Activated CD8-positive, alpha-beta memory T cell treated with anti-CD3 and anti-CD28 coated beads, Interleukin-2, amount 10 ng/mL, durations not matched to agents 7 days and 5 days (primary cell): ENCODE measurements at regions not wholly inside any gene's neighbourhood (a gene's known extent, or its start where the extent isn't known, plus 50 kb on each side); places are given as distances from the start of the nearest gene placed in this dataset.

Experiments used
- ATAC-seq: fragments of 150-1000 bp; cut with Tn5 transposase; one replicate; pipeline ENCODE4 v1.10.0; 2021; ENCODE audit warnings: moderate library complexity
- CTCF ChIA-PET: fragments of 350-600 bp; sonication (Branson Sonifier 250); formaldehyde crosslinking; loops from one replicate; lab custom pipeline; 2021; ENCODE audit warnings: antibody characterized with exemption; lab: Charles Lee
- DNase-seq: peaks from one replicate; pipeline ENCODE4 v3.0.0-alpha.2; 2020
- H3K27ac Mint-ChIP-seq: one replicate; pipeline ENCODE4 v1.8.0; 2021; ENCODE audit warnings: mild to moderate bottlenecking, mixed read lengths
- H3K27me3 Mint-ChIP-seq: one replicate; pipeline ENCODE4 v1.8.0; 2021; ENCODE audit warnings: mixed read lengths
- H3K36me3 Mint-ChIP-seq: one replicate; pipeline ENCODE4 v1.8.0; 2021; ENCODE audit warnings: mild to moderate bottlenecking, mixed read lengths
- H3K4me1 Mint-ChIP-seq: one replicate; pipeline ENCODE4 v1.8.0; 2021; ENCODE audit warnings: mixed read lengths
- H3K4me3 Mint-ChIP-seq: one replicate; pipeline ENCODE4 v1.8.0; 2021; ENCODE audit warnings: mild to moderate bottlenecking, moderate library complexity, mixed read lengths
- H3K9me3 Mint-ChIP-seq: one replicate; pipeline ENCODE4 v1.8.0; 2022; ENCODE audit warnings: low read depth, mixed read lengths

- Mint-ChIP-seq H3K27me3 (no peaks in the 10 kb centered on the region), H3K4me3 (no peak overlapping the region), H3K27ac (no peak overlapping the region), H3K4me1 (no peaks in the 10 kb centered on the region), H3K36me3 (no peaks in the 10 kb centered on the region), H3K9me3 (peaks cover 8% of the 10 kb centered on the region)
- no peak for DNase-seq
- no peak for ATAC-seq
- CTCF ChIA-PET, result no interaction called here
Measured at GRCh38 chr3:117632191-117632590, 922.6 kb downstream of the TUSC7 start.

DNA sequence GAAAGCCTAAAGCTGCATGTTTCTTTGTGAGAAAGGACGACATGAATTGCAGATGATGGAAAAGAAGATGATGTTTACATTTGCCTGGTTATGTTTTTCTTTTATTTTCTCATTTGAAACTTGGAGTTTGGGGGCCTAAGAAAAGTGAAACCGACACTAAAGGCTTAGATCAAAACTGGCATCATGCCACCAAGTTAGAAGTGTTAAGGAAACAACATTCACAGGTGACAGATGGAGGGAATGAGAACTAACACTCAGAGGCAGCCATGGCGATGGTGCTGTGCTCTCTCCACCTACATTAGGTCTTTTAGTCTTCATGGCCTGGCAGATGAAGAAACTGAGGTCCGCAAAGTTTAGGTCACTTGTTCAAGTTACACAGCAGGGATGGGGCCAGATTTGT lies 923.6 kb downstream of the TUSC7 start:
- no peak for ATAC-seq
- H3K4me3 Mint-ChIP-seq, result no peak overlapping the region
- no peak for DNase-seq
- no peaks in the 10 kb centered on the region for H3K36me3 Mint-ChIP-seq
- no peaks in the 10 kb centered on the region for H3K4me1 Mint-ChIP-seq
- peaks cover 8% of the 10 kb centered on the region for H3K9me3 Mint-ChIP-seq
- H3K27me3 Mint-ChIP-seq, result no peaks in the 10 kb centered on the region
- H3K27ac Mint-ChIP-seq, result no peak overlapping the region
- CTCF ChIA-PET, result no interaction called here

GRCh38 chr3:117637666-117638065 lies 928.1 kb downstream of the TUSC7 start:
- no peaks in the 10 kb centered on the region for H3K27me3 Mint-ChIP-seq
- DNase-seq (no peak), ATAC-seq (no peak)
- H3K9me3 Mint-ChIP-seq, result peaks cover 8% of the 10 kb centered on the region
- H3K4me1 Mint-ChIP-seq, result no peaks in the 10 kb centered on the region
- no peak overlapping the region for H3K27ac Mint-ChIP-seq
- no peaks in the 10 kb centered on the region for H3K36me3 Mint-ChIP-seq
- no peak overlapping the region for H3K4me3 Mint-ChIP-seq
- CTCF ChIA-PET, result no interaction called here

DNA sequence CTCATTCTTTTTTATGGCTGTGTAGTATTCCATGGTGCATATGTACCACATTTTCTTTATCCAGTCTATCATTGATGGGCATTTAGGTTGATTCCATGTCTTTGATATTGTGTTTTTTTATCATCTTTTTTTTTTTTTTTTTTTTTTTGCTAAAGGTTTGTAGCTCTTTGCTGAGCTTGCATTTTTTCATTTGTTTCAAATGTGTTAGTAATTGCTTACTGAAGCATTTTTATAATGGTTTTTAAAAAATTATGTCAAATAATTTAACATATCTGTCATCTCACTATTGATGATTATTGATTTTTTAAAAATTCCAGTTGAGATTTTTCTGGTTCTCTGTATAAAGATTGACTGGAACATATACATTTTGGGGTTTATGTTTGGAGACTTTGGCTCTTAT lies 934.6 kb downstream of the TUSC7 start:
- no peak overlapping the region for H3K27ac Mint-ChIP-seq
- no peak overlapping the region for H3K4me3 Mint-ChIP-seq
- no peaks in the 10 kb centered on the region for H3K27me3 Mint-ChIP-seq
- H3K4me1 Mint-ChIP-seq, result no peaks in the 10 kb centered on the region
- H3K9me3 Mint-ChIP-seq, result peaks cover 3% of the 10 kb centered on the region
- DNase-seq (no peak), ATAC-seq (no peak)
- H3K36me3 Mint-ChIP-seq, result no peaks in the 10 kb centered on the region
- CTCF ChIA-PET, result interaction anchor here (0.6 kb wide), 1 partner anchor 184 kb away, joined by 4 read pairs; no protein-coding TSS in a partner anchor

- DNase-seq (no peak), ATAC-seq (no peak)
- Mint-ChIP-seq H3K9me3 (peaks cover 3% of the 10 kb centered on the region), H3K4me1 (no peaks in the 10 kb centered on the region), H3K36me3 (no peaks in the 10 kb centered on the region), H3K4me3 (no peak overlapping the region), H3K27ac (no peak overlapping the region), H3K27me3 (no peaks in the 10 kb centered on the region)
- CTCF ChIA-PET, result no interaction called here
Measured at GRCh38 chr3:117645561-117646242, 936.1 kb downstream of the TUSC7 start.

GRCh38 chr3:117647435-117647834 lies 937.9 kb downstream of the TUSC7 start:
- ATAC-seq, result no peak
- Mint-ChIP-seq H3K36me3 (no peaks in the 10 kb centered on the region), H3K4me3 (no peak overlapping the region), H3K9me3 (peaks cover 3% of the 10 kb centered on the region), H3K27me3 (no peaks in the 10 kb centered on the region), H3K27ac (no peak overlapping the region), H3K4me1 (no peaks in the 10 kb centered on the region)
- CTCF ChIA-PET, result no interaction called here
- DNase-seq, result no peak

DNA sequence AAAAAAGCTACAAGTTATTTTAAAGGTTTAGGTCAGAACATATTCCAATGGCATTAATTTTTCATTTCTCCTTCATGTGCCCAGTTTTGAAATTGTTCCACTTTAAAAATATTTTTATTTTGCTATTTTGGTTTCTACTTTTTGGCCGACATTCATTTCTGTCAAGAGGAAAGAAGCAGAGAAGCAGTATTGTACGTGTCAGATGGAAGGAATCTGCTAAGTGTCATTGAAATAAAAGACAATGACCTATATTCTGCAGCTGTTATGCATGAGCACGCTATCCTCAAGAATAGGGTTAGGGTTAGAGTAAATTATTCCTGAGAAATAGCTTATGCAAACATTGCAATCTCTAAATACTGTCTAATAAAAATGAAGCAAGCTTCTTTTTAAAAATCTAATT lies 941.7 kb downstream of the TUSC7 start:
- Mint-ChIP-seq H3K9me3 (peaks cover 3% of the 10 kb centered on the region), H3K27ac (no peak overlapping the region), H3K4me1 (no peaks in the 10 kb centered on the region), H3K36me3 (no peaks in the 10 kb centered on the region), H3K4me3 (no peak overlapping the region), H3K27me3 (no peaks in the 10 kb centered on the region)
- DNase-seq (no peak), ATAC-seq (no peak)
- CTCF ChIA-PET, result no interaction called here

DNA sequence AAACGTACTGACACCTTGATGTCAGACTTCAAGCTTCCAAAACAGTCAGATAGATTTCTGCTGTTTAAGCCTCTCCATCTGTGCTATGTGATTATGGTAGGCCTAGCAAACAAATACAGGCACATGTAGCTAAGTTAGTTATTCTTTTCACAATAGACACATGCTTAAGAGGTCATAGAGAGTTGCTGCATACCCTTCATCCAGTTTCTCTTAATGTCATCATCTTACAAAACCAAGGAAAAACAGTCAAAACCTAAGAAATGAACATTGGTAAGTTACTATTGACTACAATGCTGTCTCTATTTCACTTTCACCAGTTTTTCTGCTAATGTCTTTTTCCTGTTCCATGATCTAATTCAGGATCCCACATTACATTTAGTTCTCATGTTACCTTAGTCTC lies 946.8 kb downstream of the TUSC7 start:
- Mint-ChIP-seq H3K27ac (no peak overlapping the region), H3K9me3 (peaks cover 3% of the 10 kb centered on the region), H3K36me3 (no peaks in the 10 kb centered on the region), H3K27me3 (no peaks in the 10 kb centered on the region), H3K4me1 (no peaks in the 10 kb centered on the region), H3K4me3 (no peak overlapping the region)
- CTCF ChIA-PET, result no interaction called here
- no peak for DNase-seq
- ATAC-seq, result no peak

DNA sequence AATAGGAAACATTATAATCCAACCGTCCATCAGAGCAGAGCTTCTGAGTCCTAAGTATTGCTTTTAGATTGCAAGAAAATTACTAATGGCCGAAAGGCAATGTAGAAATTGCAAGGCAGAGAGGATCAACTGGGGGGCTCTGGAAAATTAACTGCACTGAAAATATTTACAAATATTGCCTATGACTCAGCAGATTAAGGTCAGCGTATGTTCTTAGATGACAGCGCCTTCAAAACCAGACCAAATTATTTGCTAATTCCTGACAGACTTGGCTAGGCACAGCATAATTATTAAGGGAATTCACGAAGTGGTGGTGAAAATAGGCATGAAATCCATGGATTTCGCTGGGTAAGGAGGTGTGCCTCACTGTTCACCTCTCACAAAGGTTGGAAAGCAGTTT lies 947.7 kb downstream of the TUSC7 start:
- H3K36me3 Mint-ChIP-seq, result no peaks in the 10 kb centered on the region
- H3K27me3 Mint-ChIP-seq, result no peaks in the 10 kb centered on the region
- no peak overlapping the region for H3K27ac Mint-ChIP-seq
- DNase-seq (no peak), ATAC-seq (no peak)
- H3K4me1 Mint-ChIP-seq, result no peaks in the 10 kb centered on the region
- H3K9me3 Mint-ChIP-seq, result peaks cover 3% of the 10 kb centered on the region
- H3K4me3 Mint-ChIP-seq, result no peak overlapping the region
- CTCF ChIA-PET, result no interaction called here

- CTCF ChIA-PET, result no interaction called here
- no peak for DNase-seq
- Mint-ChIP-seq H3K27me3 (no peaks in the 10 kb centered on the region), H3K9me3 (peaks cover 4% of the 10 kb centered on the region), H3K4me1 (no peaks in the 10 kb centered on the region), H3K27ac (no peak overlapping the region), H3K36me3 (no peaks in the 10 kb centered on the region), H3K4me3 (no peak overlapping the region)
- ATAC-seq, result no peak
Measured at GRCh38 chr3:117660941-117661817, 951.6 kb downstream of the TUSC7 start.

DNA sequence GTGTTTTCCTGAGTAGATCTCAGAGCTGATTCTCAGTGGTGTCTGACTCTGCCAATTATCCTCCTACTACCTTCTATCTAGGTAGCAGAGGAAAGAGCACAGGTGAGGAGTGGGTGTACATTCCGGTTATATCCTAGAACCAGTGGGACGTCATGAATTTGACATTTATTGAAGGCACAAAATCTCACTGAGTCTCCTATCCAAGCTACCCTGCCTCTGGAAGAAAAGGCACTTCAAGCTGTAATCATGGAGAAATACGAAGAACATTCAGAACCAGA lies 952.2 kb downstream of the TUSC7 start:
- peaks cover 4% of the 10 kb centered on the region for H3K9me3 Mint-ChIP-seq
- no peaks in the 10 kb centered on the region for H3K4me1 Mint-ChIP-seq
- no peaks in the 10 kb centered on the region for H3K36me3 Mint-ChIP-seq
- H3K4me3 Mint-ChIP-seq, result no peak overlapping the region
- ATAC-seq (no peak), DNase-seq (no peak)
- CTCF ChIA-PET, result no interaction called here
- H3K27ac Mint-ChIP-seq, result no peak overlapping the region
- H3K27me3 Mint-ChIP-seq, result no peaks in the 10 kb centered on the region

DNA sequence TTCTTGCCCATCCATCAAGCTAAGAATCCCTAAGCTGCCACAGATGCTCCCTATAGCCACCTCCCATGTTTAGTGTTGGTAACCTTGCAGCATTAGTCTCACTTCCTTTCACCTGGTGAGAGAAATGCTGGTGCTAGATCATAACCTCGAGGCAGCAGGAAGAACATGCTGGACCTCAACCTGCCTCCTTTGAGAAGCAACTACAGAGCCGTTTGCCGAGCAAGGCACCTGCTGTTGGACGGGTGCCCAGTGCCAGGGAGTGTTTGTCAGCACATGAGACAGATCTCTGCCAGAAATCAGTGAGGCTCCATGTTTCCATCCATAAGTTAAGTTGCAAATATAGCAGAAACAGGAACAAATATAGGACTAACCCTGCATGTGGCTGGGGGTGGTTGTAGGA lies 955.7 kb downstream of the TUSC7 start:
- no peak overlapping the region for H3K4me3 Mint-ChIP-seq
- CTCF ChIA-PET, result no interaction called here
- H3K4me1 Mint-ChIP-seq, result no peaks in the 10 kb centered on the region
- ATAC-seq (no peak), DNase-seq (no peak)
- peaks cover 4% of the 10 kb centered on the region for H3K9me3 Mint-ChIP-seq
- H3K27me3 Mint-ChIP-seq, result no peaks in the 10 kb centered on the region
- H3K27ac Mint-ChIP-seq, result no peak overlapping the region
- no peaks in the 10 kb centered on the region for H3K36me3 Mint-ChIP-seq

GRCh38 chr3:117666325-117666724 lies 956.7 kb downstream of the TUSC7 start:
- CTCF ChIA-PET, result no interaction called here
- ATAC-seq, result no peak
- Mint-ChIP-seq H3K9me3 (peaks cover 6% of the 10 kb centered on the region), H3K4me3 (no peak overlapping the region), H3K27ac (no peak overlapping the region), H3K4me1 (no peaks in the 10 kb centered on the region), H3K27me3 (no peaks in the 10 kb centered on the region), H3K36me3 (no peaks in the 10 kb centered on the region)
- DNase-seq, result no peak

- Mint-ChIP-seq H3K9me3 (peaks cover 8% of the 10 kb centered on the region), H3K36me3 (no peaks in the 10 kb centered on the region), H3K27ac (no peak overlapping the region), H3K4me1 (no peaks in the 10 kb centered on the region), H3K27me3 (no peaks in the 10 kb centered on the region), H3K4me3 (no peak overlapping the region)
- DNase-seq, result no peak
- CTCF ChIA-PET, result no interaction called here
- ATAC-seq, result no peak
Measured at GRCh38 chr3:117666812-117667211, 957.2 kb downstream of the TUSC7 start.
